ENCODE measurements at regions not wholly inside any gene's neighbourhood (a gene's known extent, or its start where the extent isn't known, plus 50 kb on each side); places are given as distances from the start of the nearest gene placed in this dataset.

DNA sequence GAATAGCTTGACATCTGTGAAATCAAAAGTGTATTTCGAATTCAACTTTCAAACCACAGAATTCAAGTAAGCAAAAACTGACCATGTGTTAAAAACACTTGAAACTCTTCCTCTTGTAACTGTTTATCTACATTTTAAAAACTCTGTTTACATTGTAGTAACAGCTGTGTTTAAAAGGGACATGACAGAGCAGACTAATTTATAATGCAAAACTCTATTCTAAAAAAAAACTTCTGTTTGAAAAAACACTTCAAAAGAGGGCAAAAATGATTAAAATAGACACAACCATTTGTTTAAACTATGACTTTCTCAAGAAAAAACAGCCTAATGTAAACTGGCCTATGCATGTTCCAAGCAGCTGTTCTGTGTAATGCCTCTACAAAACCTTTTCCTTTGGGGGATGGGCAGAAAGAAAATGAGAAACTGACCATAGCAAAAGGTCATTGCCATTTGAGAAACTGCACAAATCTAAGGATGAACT is 149.1 kb upstream of the HMGA2 start:
- TF ChIP-seq POLR2A (IDR thresholded peaks at IDR 0.05), result no peak
- TF ChIP-seq, protein P1, sequence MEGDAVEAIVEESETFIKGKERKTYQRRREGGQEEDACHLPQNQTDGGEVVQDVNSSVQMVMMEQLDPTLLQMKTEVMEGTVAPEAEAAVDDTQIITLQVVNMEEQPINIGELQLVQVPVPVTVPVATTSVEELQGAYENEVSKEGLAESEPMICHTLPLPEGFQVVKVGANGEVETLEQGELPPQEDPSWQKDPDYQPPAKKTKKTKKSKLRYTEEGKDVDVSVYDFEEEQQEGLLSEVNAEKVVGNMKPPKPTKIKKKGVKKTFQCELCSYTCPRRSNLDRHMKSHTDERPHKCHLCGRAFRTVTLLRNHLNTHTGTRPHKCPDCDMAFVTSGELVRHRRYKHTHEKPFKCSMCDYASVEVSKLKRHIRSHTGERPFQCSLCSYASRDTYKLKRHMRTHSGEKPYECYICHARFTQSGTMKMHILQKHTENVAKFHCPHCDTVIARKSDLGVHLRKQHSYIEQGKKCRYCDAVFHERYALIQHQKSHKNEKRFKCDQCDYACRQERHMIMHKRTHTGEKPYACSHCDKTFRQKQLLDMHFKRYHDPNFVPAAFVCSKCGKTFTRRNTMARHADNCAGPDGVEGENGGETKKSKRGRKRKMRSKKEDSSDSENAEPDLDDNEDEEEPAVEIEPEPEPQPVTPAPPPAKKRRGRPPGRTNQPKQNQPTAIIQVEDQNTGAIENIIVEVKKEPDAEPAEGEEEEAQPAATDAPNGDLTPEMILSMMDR (IDR thresholded peaks at IDR 0.05), result no peak
